Keratinocyte (primary cell): ENCODE measurements at regions not wholly inside any gene's neighbourhood (a gene's known extent, or its start where the extent isn't known, plus 50 kb on each side); places are given as distances from the start of the nearest gene placed in this dataset.

Source experiments
- DNase-seq: peaks from one replicate; pipeline ENCODE4 v3.0.0-alpha.2; 2011; ENCODE audit warnings: low read depth, missing footprints, low spot score
- FAIRE-seq: peaks from 2 replicates; lab custom pipeline; 2011; peaks lifted over from hg19 to GRCh38; lab: Jason Lieb, UNC
- H2AFZ ChIP-seq: 2 replicates; pipeline ENCODE4 v1.6.0; 2012; ENCODE audit warnings: low read length, control low read depth, inconsistent platforms; ENCODE audit not compliant: control insufficient read depth
- H3K27ac ChIP-seq: 2 replicates; pipeline ENCODE4 v1.5.1; 2011; ENCODE audit warnings: low read length; ENCODE audit not compliant: control insufficient read depth, insufficient read depth
- H3K27me3 ChIP-seq: 3 replicates; pipeline ENCODE4 v1.6.0; 2011; ENCODE audit warnings: low read length; ENCODE audit not compliant: control insufficient read depth, insufficient read depth; ENCODE audit errors: extremely low read depth
- H3K36me3 ChIP-seq, 2 experiments: 2 replicates in 1 of 2; 3 replicates in 1 of 2; pipeline ENCODE4 v1.5.1; 2011; ENCODE audit warnings: low read length in 2 of 2, mild to moderate bottlenecking in 1 of 2; ENCODE audit not compliant: control insufficient read depth in 2 of 2, insufficient read depth in 2 of 2; ENCODE audit errors: extremely low read depth in 1 of 2
- H3K4me1 ChIP-seq: 3 replicates; pipeline ENCODE4 v1.5.1; 2011; ENCODE audit warnings: low read length; ENCODE audit not compliant: control insufficient read depth, insufficient read depth; ENCODE audit errors: extremely low read depth
- H3K4me2 ChIP-seq: 3 replicates; pipeline ENCODE4 v1.6.0; 2011; ENCODE audit warnings: low read depth, low read length; ENCODE audit not compliant: control insufficient read depth, insufficient read depth; ENCODE audit errors: extremely low read depth
- H3K4me3 ChIP-seq, 3 experiments: fragments of 200-600 bp in 1 of 3; sonication (generic) in 1 of 3; 2 replicates in 2 of 3; 3 replicates in 1 of 3; pipeline ENCODE4 v1.5.1; 2011 to 2016; ENCODE audit warnings: low read length in 3 of 3, mild to moderate bottlenecking in 3 of 3, control low read depth in 2 of 3, inconsistent platforms in 1 of 3, low read depth in 1 of 3, mixed read lengths in 1 of 3, mixed run types in 1 of 3, moderate library complexity in 1 of 3; ENCODE audit not compliant: control insufficient read depth in 2 of 3, insufficient read depth in 2 of 3; ENCODE audit errors: extremely low read depth in 1 of 3
- H3K79me2 ChIP-seq: 2 replicates; pipeline ENCODE4 v1.6.0; 2012; ENCODE audit warnings: low read length; ENCODE audit not compliant: control insufficient read depth, insufficient read depth
- H3K9ac ChIP-seq: 3 replicates; pipeline ENCODE4 v1.6.0; 2011; ENCODE audit warnings: low read length; ENCODE audit not compliant: control insufficient read depth, insufficient read depth; ENCODE audit errors: extremely low read depth
- H3K9me1 ChIP-seq: 3 replicates; pipeline ENCODE4 v1.6.0; 2011; ENCODE audit warnings: low read length; ENCODE audit not compliant: control insufficient read depth, insufficient read depth; ENCODE audit errors: extremely low read depth
- H3K9me3 ChIP-seq: 2 replicates; pipeline ENCODE4 v1.5.1; 2012; ENCODE audit warnings: low read depth, low read length; ENCODE audit not compliant: control insufficient read depth
- H4K20me1 ChIP-seq: 3 replicates; pipeline ENCODE4 v1.6.0; 2011; ENCODE audit warnings: low read length; ENCODE audit not compliant: control insufficient read depth, insufficient read depth; ENCODE audit errors: extremely low read depth
- CTCF ChIP-seq, 3 experiments: IDR thresholded peaks in 1 of 3; conservative IDR thresholded peaks in 1 of 3; optimal IDR thresholded peaks in 1 of 3; 2 replicates in 2 of 3; 3 replicates in 1 of 3; pipeline versions ENCODE3 to v1.5.1; 2011; ENCODE audit warnings: low read length in 3 of 3, mild to moderate bottlenecking in 3 of 3, moderate library complexity in 2 of 3, control low read depth in 1 of 3, inconsistent platforms in 1 of 3; ENCODE audit not compliant: insufficient read depth in 2 of 3; ENCODE audit errors: extremely low read depth in 1 of 3
- EZH2 ChIP-seq: IDR thresholded peaks from one replicate; pipeline ENCODE4 v1.6.1; 2012; ENCODE audit warnings: inconsistent platforms, mild to moderate bottlenecking, low read length, moderate library complexity
- dilution Hi-C: fragments of 300-500 bp; cut with MboI; formaldehyde crosslinking; loops from one replicate; pipeline ENCODE4 v1.7.0; 2020; ENCODE audit warnings: low sequenced_read_pairs; ENCODE audit not compliant: extremely low pct_ligation_motif_present

- no peaks in the 10 kb centered on the region for H4K20me1 ChIP-seq
- TF ChIP-seq EZH2 (no peak), CTCF (optimal IDR thresholded peaks at IDR 0.05 in 1 of 3, IDR thresholded peaks at IDR 0.05 in 1 of 3, conservative IDR thresholded peaks at IDR 0.05 in 1 of 3; ENCODE audit: extremely low read depth in 1 of 3, insufficient read depth in 2 of 3, low read length in 3 of 3) (no peak)
- peaks cover 15% of the 10 kb centered on the region for H3K4me1 ChIP-seq
- no peaks in the 10 kb centered on the region for H3K9me3 ChIP-seq
- H3K79me2 ChIP-seq: no peaks in the 10 kb centered on the region
- dilution Hi-C loops: loop anchor here (10.0 kb wide), 1 partner anchor 46 kb away; no protein-coding TSS in a partner anchor
- no peaks in the 10 kb centered on the region for H3K27me3 ChIP-seq
- H3K27ac ChIP-seq: no peak overlapping the region
- no peak for FAIRE-seq
- H3K4me3 ChIP-seq: no peak overlapping the region
- no peak overlapping the region for H3K9ac ChIP-seq
- DNase-seq: no peak
- no peaks in the 10 kb centered on the region for H3K36me3 ChIP-seq
- no peaks in the 10 kb centered on the region for H3K9me1 ChIP-seq
- no peak overlapping the region for H2AFZ ChIP-seq
- no peak overlapping the region for H3K4me2 ChIP-seq
Measured at GRCh38 chr9:97801180-97801579, 51.8 kb upstream of the FOXE1 start.

- Histone ChIP-seq H3K9ac (peak overlapping the region; percentile 39), H3K36me3 (no peaks in the 10 kb centered on the region), H3K27me3 (no peaks in the 10 kb centered on the region), H3K4me3 (no peak overlapping the region), H3K79me2 (no peaks in the 10 kb centered on the region), H3K9me3 (no peaks in the 10 kb centered on the region), H3K4me2 (peak overlapping the region; percentile 56), H3K27ac (peak overlapping the region; percentile 48), H3K9me1 (no peaks in the 10 kb centered on the region), H2AFZ (peak overlapping the region; percentile 80), H3K4me1 (peaks cover 25% of the 10 kb centered on the region), H4K20me1 (no peaks in the 10 kb centered on the region)
- peak; percentile 66 for DNase-seq
- TF ChIP-seq EZH2 (no peak), CTCF (optimal IDR thresholded peaks at IDR 0.05 in 1 of 3, IDR thresholded peaks at IDR 0.05 in 1 of 3, conservative IDR thresholded peaks at IDR 0.05 in 1 of 3; ENCODE audit: extremely low read depth in 1 of 3, insufficient read depth in 2 of 3, low read length in 3 of 3) (no peak)
- FAIRE-seq: peak; percentile 78
- dilution Hi-C loops: loop anchor here (10.0 kb wide), 1 partner anchor 47 kb away; no protein-coding TSS in a partner anchor
Measured at GRCh38 chr9:97802276-97802675, 50.8 kb upstream of the FOXE1 start.
